Cardiac fibroblast (primary cell): ENCODE measurements at regions not wholly inside any gene's neighbourhood (a gene's known extent, or its start where the extent isn't known, plus 50 kb on each side); places are given as distances from the start of the nearest gene placed in this dataset.
A peak's percentile ranks its signal among the peaks of the same experiment; 100 is the strongest.

Experiments
- DNase-seq, 2 donors: peaks; one replicate each; pipeline versions ENCODE4 v3.0.0 to v3.0.0-alpha.2; 2010; ENCODE audit warnings: low read depth in 2 of 2
- H3K4me3 ChIP-seq, 2 donors: replicated peaks in 1 of 2; 1 replicate in 1 of 2; 2 replicates in 1 of 2; pipeline ENCODE4 v1.5.1; 2011; ENCODE audit warnings: low read depth in 2 of 2, low read length in 2 of 2, mild to moderate bottlenecking in 2 of 2, moderate library complexity in 1 of 2
- TF ChIP-seq, protein P1 (sequence below): IDR thresholded peaks from one replicate; pipeline ENCODE4 v1.5.1; 2011; ENCODE audit warnings: low read depth, mild to moderate bottlenecking, low read length, inconsistent platforms

GRCh38 chr2:239499726-239500573 is 99.1 kb upstream of the HDAC4 start:
- DNase-seq: no peak
- TF ChIP-seq, protein P1, sequence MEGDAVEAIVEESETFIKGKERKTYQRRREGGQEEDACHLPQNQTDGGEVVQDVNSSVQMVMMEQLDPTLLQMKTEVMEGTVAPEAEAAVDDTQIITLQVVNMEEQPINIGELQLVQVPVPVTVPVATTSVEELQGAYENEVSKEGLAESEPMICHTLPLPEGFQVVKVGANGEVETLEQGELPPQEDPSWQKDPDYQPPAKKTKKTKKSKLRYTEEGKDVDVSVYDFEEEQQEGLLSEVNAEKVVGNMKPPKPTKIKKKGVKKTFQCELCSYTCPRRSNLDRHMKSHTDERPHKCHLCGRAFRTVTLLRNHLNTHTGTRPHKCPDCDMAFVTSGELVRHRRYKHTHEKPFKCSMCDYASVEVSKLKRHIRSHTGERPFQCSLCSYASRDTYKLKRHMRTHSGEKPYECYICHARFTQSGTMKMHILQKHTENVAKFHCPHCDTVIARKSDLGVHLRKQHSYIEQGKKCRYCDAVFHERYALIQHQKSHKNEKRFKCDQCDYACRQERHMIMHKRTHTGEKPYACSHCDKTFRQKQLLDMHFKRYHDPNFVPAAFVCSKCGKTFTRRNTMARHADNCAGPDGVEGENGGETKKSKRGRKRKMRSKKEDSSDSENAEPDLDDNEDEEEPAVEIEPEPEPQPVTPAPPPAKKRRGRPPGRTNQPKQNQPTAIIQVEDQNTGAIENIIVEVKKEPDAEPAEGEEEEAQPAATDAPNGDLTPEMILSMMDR: no peak
- H3K4me3 ChIP-seq: no peak overlapping the region

GRCh38 chr2:239498981-239499634 is 98.3 kb upstream of the HDAC4 start:
- H3K4me3 ChIP-seq: no peak overlapping the region
- peak; percentile 2 to 61 for DNase-seq
- TF ChIP-seq, protein P1: no peak

DNA sequence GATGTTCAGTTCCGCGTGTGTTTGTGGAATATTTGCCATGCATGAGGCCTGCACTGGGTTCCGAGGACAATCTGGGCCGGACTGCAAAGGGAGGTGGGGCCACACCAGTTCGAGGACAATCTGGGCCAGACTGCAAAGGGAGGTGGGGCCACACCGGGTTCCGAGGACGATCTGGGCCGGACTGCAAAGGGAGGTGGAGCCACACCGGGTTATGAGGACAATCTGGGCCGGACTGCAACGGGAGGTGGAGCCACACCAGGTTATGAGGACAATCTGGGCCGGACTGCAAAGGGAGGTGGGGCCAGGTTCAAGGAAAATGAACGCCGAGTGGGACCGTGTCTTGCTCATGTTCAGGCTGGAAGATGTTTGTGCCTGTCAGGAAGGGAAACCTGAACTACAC is 97.8 kb upstream of the HDAC4 start:
- TF ChIP-seq, protein P1: no peak
- no peak overlapping the region for H3K4me3 ChIP-seq
- no peak for DNase-seq

DNA sequence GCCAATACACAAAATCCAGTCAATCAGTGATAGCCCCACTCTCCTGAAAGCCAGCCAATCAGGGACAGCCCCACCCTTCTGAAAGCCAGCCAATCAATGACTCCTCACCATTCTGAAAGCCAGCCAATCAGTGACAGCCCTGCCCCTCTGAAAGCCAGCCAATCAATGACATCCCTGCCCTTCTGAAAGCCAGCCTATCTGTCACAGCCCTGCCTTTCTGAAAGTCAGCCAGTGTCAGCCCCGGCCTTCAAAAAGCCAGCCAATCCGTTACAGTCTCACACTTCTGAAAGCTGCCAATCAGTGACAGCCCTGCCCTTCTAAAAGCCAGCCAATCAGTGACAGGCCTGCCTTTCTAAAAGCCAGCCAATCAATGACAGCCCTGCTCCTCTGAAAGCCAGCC is 95.9 kb upstream of the HDAC4 start:
- TF ChIP-seq, protein P1: no peak
- no peak for DNase-seq
- no peak overlapping the region for H3K4me3 ChIP-seq

DNA sequence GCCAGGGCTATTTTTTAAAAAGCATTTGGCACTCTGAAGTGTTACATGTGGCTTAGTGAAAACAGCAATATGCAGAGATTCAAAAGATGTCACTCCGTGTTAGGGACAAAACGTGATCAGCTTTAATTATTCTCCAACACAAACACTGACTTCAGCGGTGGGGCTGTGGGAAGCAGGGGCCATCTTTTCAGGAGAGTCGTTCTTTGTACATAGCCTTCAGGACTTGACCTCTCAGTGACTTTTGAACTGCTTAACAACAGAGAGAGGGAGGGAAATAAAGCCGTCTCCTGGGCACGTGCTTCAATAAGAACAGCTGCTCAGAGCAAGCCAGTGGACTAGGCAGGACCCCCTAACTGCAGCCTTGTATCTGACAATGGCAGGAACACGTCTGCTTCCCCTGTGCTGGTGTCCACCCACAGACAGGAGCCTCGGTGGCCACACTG is 95.0 kb upstream of the HDAC4 start:
- DNase-seq: no peak
- TF ChIP-seq, protein P1: no peak

DNA sequence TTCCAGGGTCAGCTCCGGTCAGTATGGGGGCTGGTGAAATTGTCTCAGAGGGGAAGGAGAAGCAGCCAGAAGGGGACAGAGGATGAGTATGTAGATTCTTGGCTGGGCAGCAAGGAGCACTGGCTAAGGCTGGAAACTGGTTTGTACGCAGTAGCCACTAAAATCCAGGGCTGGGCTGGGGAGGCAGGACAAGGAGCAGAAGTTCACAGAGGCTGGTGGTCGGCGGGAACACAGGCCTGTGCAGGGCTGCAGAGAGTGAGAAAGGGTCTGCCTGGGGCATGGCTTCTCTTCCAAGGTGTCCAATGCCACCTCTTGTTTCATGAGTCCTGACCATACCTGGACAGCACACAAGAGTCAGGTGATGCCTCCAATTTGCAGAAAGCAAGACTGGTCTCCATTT is 94.4 kb upstream of the HDAC4 start:
- TF ChIP-seq, protein P1: no peak
- no peak for DNase-seq

More for the DNA sequence above, 95.0 kb upstream of the HDAC4 start:
- H3K4me3 ChIP-seq: no peak overlapping the region

More for the DNA sequence above, 94.4 kb upstream of the HDAC4 start:
- no peak overlapping the region for H3K4me3 ChIP-seq
